WTC11 (cell line): ENCODE measurements at regions not wholly inside any gene's neighbourhood (a gene's known extent, or its start where the extent isn't known, plus 50 kb on each side); places are given as distances from the start of the nearest gene placed in this dataset.
A peak's percentile ranks its signal among the peaks of the same experiment; 100 is the strongest.
"Not testable (repeated sequence)": the region's sequence is repeated elsewhere in the genome, so short reads cannot be mapped to it uniquely, and the experiment has no call there.

Source experiments
- ATAC-seq: fragments of 200-7000 bp; cut with Tn5 transposase; 2 replicates; pipeline ENCODE4 v1.10.0; 2021; ENCODE audit warnings: mild to moderate bottlenecking, moderate library complexity
- CTCF ChIA-PET: fragments of 300-600 bp; sonication (Branson Sonifier 250); formaldehyde crosslinking; loops from one replicate; lab custom pipeline; 2021; ENCODE audit warnings: antibody characterized with exemption; lab: Charles Lee
- POLR2A ChIA-PET: fragments of 350-600 bp; sonication (Branson Sonifier 250); formaldehyde crosslinking; loops from one replicate; lab custom pipeline; 2021; ENCODE audit warnings: antibody characterized with exemption; lab: Charles Lee
- DNase-seq: peaks from one replicate; pipeline ENCODE4 v3.0.0; 2021; ENCODE audit warnings: low spot score
- H3K27ac Mint-ChIP-seq: 2 replicates; pipeline ENCODE4 v1.8.0; 2021; ENCODE audit warnings: mixed read lengths
- H3K27me3 Mint-ChIP-seq: 2 replicates; pipeline ENCODE4 v1.8.0; 2021; ENCODE audit warnings: low read depth, mild to moderate bottlenecking, moderate library complexity, mixed read lengths
- H3K36me3 Mint-ChIP-seq: 2 replicates; pipeline ENCODE4 v1.8.0; 2021; ENCODE audit warnings: mixed read lengths
- H3K4me1 Mint-ChIP-seq: 2 replicates; pipeline ENCODE4 v1.8.0; 2022; ENCODE audit warnings: mixed read lengths
- H3K4me3 Mint-ChIP-seq: 2 replicates; pipeline ENCODE4 v1.8.0; 2021; ENCODE audit warnings: mild to moderate bottlenecking, moderate library complexity, mixed read lengths
- H3K9me3 Mint-ChIP-seq: 2 replicates; pipeline ENCODE4 v1.8.0; 2021; ENCODE audit warnings: mixed read lengths
- ESRRA ChIP-seq: sonication (generic); formaldehyde crosslinking; IDR thresholded peaks from 2 replicates; pipeline ENCODE4 v1.8.1; 2022; ENCODE audit warnings: mild to moderate bottlenecking, missing genetic modification reagents, borderline replicate concordance
- ETV6 ChIP-seq: sonication (generic); formaldehyde crosslinking; IDR thresholded peaks from 2 replicates; pipeline ENCODE4 v1.8.1; 2022; ENCODE audit warnings: mild to moderate bottlenecking, missing genetic modification reagents
- GABPB1 ChIP-seq: sonication (generic); formaldehyde crosslinking; IDR thresholded peaks from 2 replicates; pipeline ENCODE4 v1.8.1; 2023; ENCODE audit warnings: mild to moderate bottlenecking, missing genetic modification reagents
- GTF2I ChIP-seq: fragments of 250-450 bp; sonication (Bioruptor Pico); conservative IDR thresholded peaks from 2 replicates; pipeline ENCODE4 v1.4.0; 2021; ENCODE audit warnings: mild to moderate bottlenecking
- JUN ChIP-seq: sonication (generic); formaldehyde crosslinking; IDR thresholded peaks from 2 replicates; pipeline ENCODE4 v1.8.0; 2023; ENCODE audit warnings: mild to moderate bottlenecking, missing genetic modification reagents
- MYBL2 ChIP-seq: sonication (generic); formaldehyde crosslinking; IDR thresholded peaks from 2 replicates; pipeline ENCODE4 v1.8.1; 2023; ENCODE audit warnings: mild to moderate bottlenecking, moderate library complexity, missing genetic modification reagents
- NFATC4 ChIP-seq: fragments of 250-450 bp; sonication (Bioruptor Pico); IDR thresholded peaks from 2 replicates; pipeline ENCODE4 v1.9.0; 2021; ENCODE audit warnings: mild to moderate bottlenecking
- NFE2L1 ChIP-seq: sonication (generic); formaldehyde crosslinking; IDR thresholded peaks from 2 replicates; pipeline ENCODE4 v1.8.1; 2023; ENCODE audit warnings: missing genetic modification reagents
- NR1H2 ChIP-seq: sonication (generic); formaldehyde crosslinking; IDR thresholded peaks from 2 replicates; pipeline ENCODE4 v1.9.0; 2021; ENCODE audit warnings: mild to moderate bottlenecking, moderate library complexity, missing genetic modification reagents
- SP1 ChIP-seq: sonication (generic); formaldehyde crosslinking; conservative IDR thresholded peaks from 2 replicates; pipeline ENCODE4 v1.8.1; 2022; ENCODE audit warnings: missing genetic modification reagents
- STAT6 ChIP-seq: sonication (generic); formaldehyde crosslinking; conservative IDR thresholded peaks from 2 replicates; pipeline ENCODE4 v1.8.1; 2023; ENCODE audit warnings: mild to moderate bottlenecking, low read depth, missing genetic modification reagents, moderate library complexity
- TCF7 ChIP-seq: sonication (generic); formaldehyde crosslinking; IDR thresholded peaks from 2 replicates; pipeline ENCODE4 v1.8.0; 2022; ENCODE audit warnings: mild to moderate bottlenecking, low read depth, missing genetic modification reagents, moderate library complexity
- ZNF121 ChIP-seq: sonication (generic); formaldehyde crosslinking; IDR thresholded peaks from 2 replicates; pipeline ENCODE4 v1.8.0; 2023; ENCODE audit warnings: missing genetic modification reagents
- TF ChIP-seq, protein P1 (sequence below): sonication (generic); formaldehyde crosslinking; IDR thresholded peaks from 2 replicates; pipeline ENCODE4 v1.8.0; 2022; ENCODE audit warnings: mild to moderate bottlenecking, missing genetic modification reagents
- TF ChIP-seq, protein P2 (sequence below): sonication (generic); formaldehyde crosslinking; IDR thresholded peaks from 2 replicates; pipeline ENCODE4 v1.8.1; 2023; ENCODE audit warnings: mild to moderate bottlenecking, missing genetic modification reagents, moderate library complexity
- TF ChIP-seq, protein P3 (sequence below): sonication (generic); formaldehyde crosslinking; IDR thresholded peaks from 2 replicates; pipeline ENCODE4 v1.8.1; 2022; ENCODE audit warnings: mild to moderate bottlenecking, missing genetic modification reagents, moderate library complexity, borderline replicate concordance

DNA sequence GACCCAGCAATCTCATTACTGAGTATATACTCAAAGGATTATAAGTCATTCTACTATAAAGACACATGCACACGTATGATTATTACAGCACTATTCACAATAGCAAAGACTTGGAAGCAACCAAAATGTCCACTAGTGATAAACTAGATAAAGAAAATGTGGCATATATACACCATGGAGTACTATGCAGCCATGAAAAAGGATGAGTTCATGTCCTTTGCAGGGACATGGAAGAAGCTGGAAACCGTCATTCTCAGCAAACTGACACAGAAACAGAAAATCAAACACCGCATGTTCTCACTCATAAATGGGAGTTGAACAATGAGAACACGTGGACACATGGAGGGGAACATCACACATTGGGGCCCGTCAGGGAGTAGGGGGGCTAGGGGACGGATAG, 1600.0 kb upstream of the NUDT12 start:
- H3K27me3 Mint-ChIP-seq, DNase-seq, ATAC-seq, H3K4me3 Mint-ChIP-seq, POLR2A ChIA-PET, H3K4me1 Mint-ChIP-seq, H3K27ac Mint-ChIP-seq, CTCF ChIA-PET: not testable (repeated sequence)
- Mint-ChIP-seq H3K9me3 (peaks cover 21% of the 10 kb centered on the region), H3K36me3 (peaks cover 11% of the 10 kb centered on the region)
- TF ChIP-seq GTF2I (CRISPR knock-in tag): peak; percentile 35; the same call in 1 of the 2 replicates

DNA sequence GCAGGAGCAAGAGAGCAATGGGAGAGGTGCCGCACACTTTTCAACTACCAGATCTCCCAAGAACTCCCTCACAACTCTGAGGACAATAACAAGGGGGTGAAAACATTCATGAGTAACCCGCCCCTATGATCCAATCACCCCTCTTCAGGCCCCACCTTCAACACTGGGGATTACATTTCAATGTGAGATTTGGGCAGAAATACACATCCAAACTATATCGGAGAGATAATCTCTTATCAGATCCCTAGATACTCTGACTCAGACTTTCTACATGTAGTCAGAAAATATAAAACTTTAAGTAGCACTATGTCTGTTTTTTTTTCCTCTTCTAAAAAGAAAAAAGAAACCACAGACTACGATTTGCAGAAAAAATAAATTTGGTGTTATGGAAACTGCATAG, 1595.9 kb upstream of the NUDT12 start:
- peaks cover 17% of the 10 kb centered on the region for H3K9me3 Mint-ChIP-seq
- CTCF ChIA-PET: no interaction called here
- no peaks in the 10 kb centered on the region for H3K27me3 Mint-ChIP-seq
- DNase-seq: no peak
- no peak overlapping the region for H3K27ac Mint-ChIP-seq
- H3K4me3 Mint-ChIP-seq: no peak overlapping the region
- POLR2A ChIA-PET: no interaction called here
- TF ChIP-seq MYBL2 (CRISPR knock-in tag) (no peak), ESRRA (no peak)
- TF ChIP-seq, all 79 proteins: peak for 0
- Mint-ChIP-seq H3K4me1 (no peaks in the 10 kb centered on the region), H3K36me3 (peaks cover 8% of the 10 kb centered on the region)
- ATAC-seq: no peak

GRCh38 chr5:105150323-105150722, 1587.7 kb upstream of the NUDT12 start:
- ChIA-PET CTCF (no interaction called here), POLR2A (no interaction called here)
- no peak overlapping the region for H3K27ac Mint-ChIP-seq

GRCh38 chr5:105146867-105147266, 1584.3 kb upstream of the NUDT12 start:
- Mint-ChIP-seq H3K27me3 (no peaks in the 10 kb centered on the region), H3K27ac (no peak overlapping the region), H3K36me3 (no peaks in the 10 kb centered on the region), H3K4me3 (no peak overlapping the region), H3K4me1 (no peaks in the 10 kb centered on the region), H3K9me3 (no peaks in the 10 kb centered on the region)
- CTCF ChIA-PET: no interaction called here
- TF ChIP-seq MYBL2 (CRISPR knock-in tag): no peak
- no peak for TF ChIP-seq NR1H2 (CRISPR knock-in tag)
- TF ChIP-seq NFE2L1: no peak
- no peak for TF ChIP-seq STAT6
- TF ChIP-seq SP1 (CRISPR knock-in tag): no peak
- no peak for TF ChIP-seq GABPB1 (CRISPR knock-in tag)
- no peak for TF ChIP-seq ZNF121 (CRISPR knock-in tag)
- TF ChIP-seq, protein P1, sequence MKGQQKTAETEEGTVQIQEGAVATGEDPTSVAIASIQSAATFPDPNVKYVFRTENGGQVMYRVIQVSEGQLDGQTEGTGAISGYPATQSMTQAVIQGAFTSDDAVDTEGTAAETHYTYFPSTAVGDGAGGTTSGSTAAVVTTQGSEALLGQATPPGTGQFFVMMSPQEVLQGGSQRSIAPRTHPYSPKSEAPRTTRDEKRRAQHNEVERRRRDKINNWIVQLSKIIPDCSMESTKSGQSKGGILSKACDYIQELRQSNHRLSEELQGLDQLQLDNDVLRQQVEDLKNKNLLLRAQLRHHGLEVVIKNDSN (CRISPR knock-in tag): no peak
- no peak for TF ChIP-seq TCF7
- TF ChIP-seq, protein P2, sequence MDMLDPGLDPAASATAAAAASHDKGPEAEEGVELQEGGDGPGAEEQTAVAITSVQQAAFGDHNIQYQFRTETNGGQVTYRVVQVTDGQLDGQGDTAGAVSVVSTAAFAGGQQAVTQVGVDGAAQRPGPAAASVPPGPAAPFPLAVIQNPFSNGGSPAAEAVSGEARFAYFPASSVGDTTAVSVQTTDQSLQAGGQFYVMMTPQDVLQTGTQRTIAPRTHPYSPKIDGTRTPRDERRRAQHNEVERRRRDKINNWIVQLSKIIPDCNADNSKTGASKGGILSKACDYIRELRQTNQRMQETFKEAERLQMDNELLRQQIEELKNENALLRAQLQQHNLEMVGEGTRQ (CRISPR knock-in tag): no peak
- no peak for TF ChIP-seq NFATC4 (CRISPR knock-in tag)
- TF ChIP-seq ETV6: no peak
- DNase-seq (no peak), ATAC-seq (no peak)
- POLR2A ChIA-PET: no interaction called here

More at GRCh38 chr5:105150323-105150722, 1587.7 kb upstream of the NUDT12 start:
- Mint-ChIP-seq H3K36me3 (no peaks in the 10 kb centered on the region), H3K27me3 (no peaks in the 10 kb centered on the region), H3K9me3 (no peaks in the 10 kb centered on the region), H3K4me3 (no peak overlapping the region), H3K4me1 (no peaks in the 10 kb centered on the region)
- no peak for DNase-seq
- TF ChIP-seq, protein P3, sequence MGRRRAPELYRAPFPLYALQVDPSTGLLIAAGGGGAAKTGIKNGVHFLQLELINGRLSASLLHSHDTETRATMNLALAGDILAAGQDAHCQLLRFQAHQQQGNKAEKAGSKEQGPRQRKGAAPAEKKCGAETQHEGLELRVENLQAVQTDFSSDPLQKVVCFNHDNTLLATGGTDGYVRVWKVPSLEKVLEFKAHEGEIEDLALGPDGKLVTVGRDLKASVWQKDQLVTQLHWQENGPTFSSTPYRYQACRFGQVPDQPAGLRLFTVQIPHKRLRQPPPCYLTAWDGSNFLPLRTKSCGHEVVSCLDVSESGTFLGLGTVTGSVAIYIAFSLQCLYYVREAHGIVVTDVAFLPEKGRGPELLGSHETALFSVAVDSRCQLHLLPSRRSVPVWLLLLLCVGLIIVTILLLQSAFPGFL: no peak
- TF ChIP-seq JUN (CRISPR knock-in tag): no peak
- no peak for ATAC-seq
